ENCODE measurements at regions not wholly inside any gene's neighbourhood (a gene's known extent, or its start where the extent isn't known, plus 50 kb on each side); places are given as distances from the start of the nearest gene placed in this dataset.

DNA sequence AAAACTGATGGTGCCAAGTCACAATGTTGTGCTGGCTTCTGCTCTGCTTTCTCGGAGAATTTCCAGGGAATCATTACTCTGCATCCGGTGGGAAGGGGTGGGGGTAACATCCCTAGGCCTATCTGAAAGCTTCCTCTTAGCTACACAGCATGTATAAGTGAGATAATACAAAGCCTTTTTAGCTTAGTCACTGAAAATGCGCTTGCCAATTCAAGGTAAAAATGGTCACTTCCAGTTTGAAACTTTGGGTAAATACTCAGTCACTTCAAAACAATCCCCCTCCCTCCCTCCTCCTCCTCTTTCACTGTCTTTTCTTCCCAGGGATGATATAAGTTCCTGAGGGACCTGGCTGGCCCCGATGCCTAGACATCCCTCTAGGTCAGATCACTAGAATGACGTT lies 57.3 kb upstream of the APBB1IP start:
- TF ChIP-seq L3MBTL2 (conservative IDR thresholded peaks at IDR 0.05) (no peak), TARDBP (IDR thresholded peaks at IDR 0.05) (no peak), ZNF384 (IDR thresholded peaks at IDR 0.05) (no peak), ARNT (IDR thresholded peaks at IDR 0.05) (no peak), SUZ12 (IDR thresholded peaks at IDR 0.05) (no peak), FOXM1 (IDR thresholded peaks at IDR 0.05; ENCODE audit: borderline replicate concordance) (no peak), ELF4 (IDR thresholded peaks at IDR 0.05) (no peak), SP1 (IDR thresholded peaks at IDR 0.05) (no peak), NFRKB (IDR thresholded peaks at IDR 0.05) (no peak), HDGF (IDR thresholded peaks at IDR 0.05; ENCODE audit: borderline replicate concordance) (no peak), CTBP1 (IDR thresholded peaks at IDR 0.05; ENCODE audit: borderline replicate concordance) (no peak), FOXK2 (IDR thresholded peaks at IDR 0.05) (no peak), FOXA1 (IDR thresholded peaks at IDR 0.05) (no peak), LEF1 (IDR thresholded peaks at IDR 0.05; ENCODE audit: borderline replicate concordance) (no peak), BHLHE40 (IDR thresholded peaks at IDR 0.05; ENCODE audit: borderline replicate concordance) (no peak)
- TF ChIP-seq, protein P1, sequence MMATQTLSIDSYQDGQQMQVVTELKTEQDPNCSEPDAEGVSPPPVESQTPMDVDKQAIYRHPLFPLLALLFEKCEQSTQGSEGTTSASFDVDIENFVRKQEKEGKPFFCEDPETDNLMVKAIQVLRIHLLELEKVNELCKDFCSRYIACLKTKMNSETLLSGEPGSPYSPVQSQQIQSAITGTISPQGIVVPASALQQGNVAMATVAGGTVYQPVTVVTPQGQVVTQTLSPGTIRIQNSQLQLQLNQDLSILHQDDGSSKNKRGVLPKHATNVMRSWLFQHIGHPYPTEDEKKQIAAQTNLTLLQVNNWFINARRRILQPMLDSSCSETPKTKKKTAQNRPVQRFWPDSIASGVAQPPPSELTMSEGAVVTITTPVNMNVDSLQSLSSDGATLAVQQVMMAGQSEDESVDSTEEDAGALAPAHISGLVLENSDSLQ (IDR thresholded peaks at IDR 0.05), result no peak
- no peak for DNase-seq (ENCODE audit: extremely low spot score)
- POLR2A ChIA-PET, result no interaction called here
- CTCF ChIA-PET, result no interaction called here

DNA sequence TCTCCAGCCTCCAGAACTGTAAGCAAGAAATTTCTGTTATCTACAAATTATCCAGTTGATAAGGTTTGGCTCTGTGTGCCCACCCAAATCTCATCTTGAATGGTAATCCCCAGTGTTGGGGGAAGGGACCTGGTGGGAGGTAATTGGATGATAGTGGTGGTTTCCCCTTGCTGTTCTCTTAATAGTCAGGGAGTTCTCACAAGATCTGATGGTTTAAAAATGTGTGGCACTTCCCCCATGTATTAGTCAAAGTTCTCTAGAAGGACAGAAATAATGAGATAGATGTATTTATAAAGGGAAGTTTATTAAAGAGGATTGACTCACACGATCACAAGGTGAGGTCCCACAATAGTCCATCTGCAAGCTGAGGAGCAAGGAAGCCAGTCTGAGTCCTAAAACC lies 56.2 kb upstream of the APBB1IP start:
- TF ChIP-seq ELF4 (IDR thresholded peaks at IDR 0.05) (no peak), BHLHE40 (IDR thresholded peaks at IDR 0.05; ENCODE audit: borderline replicate concordance) (no peak), ZNF384 (IDR thresholded peaks at IDR 0.05) (no peak), TARDBP (IDR thresholded peaks at IDR 0.05) (no peak), HDGF (IDR thresholded peaks at IDR 0.05; ENCODE audit: borderline replicate concordance) (no peak), SP1 (IDR thresholded peaks at IDR 0.05) (no peak), FOXK2 (IDR thresholded peaks at IDR 0.05) (no peak), CTBP1 (IDR thresholded peaks at IDR 0.05; ENCODE audit: borderline replicate concordance) (no peak), NFRKB (IDR thresholded peaks at IDR 0.05) (no peak), FOXA1 (IDR thresholded peaks at IDR 0.05) (no peak), L3MBTL2 (conservative IDR thresholded peaks at IDR 0.05) (no peak), LEF1 (IDR thresholded peaks at IDR 0.05; ENCODE audit: borderline replicate concordance) (no peak), SUZ12 (IDR thresholded peaks at IDR 0.05) (no peak), ARNT (IDR thresholded peaks at IDR 0.05) (no peak)
- POLR2A ChIA-PET, result no interaction called here
- CTCF ChIA-PET, result no interaction called here
- no peak for DNase-seq (ENCODE audit: extremely low spot score)

- TF ChIP-seq NFRKB (IDR thresholded peaks at IDR 0.05) (no peak), BHLHE40 (IDR thresholded peaks at IDR 0.05; ENCODE audit: borderline replicate concordance) (no peak), SP1 (IDR thresholded peaks at IDR 0.05) (no peak), LEF1 (IDR thresholded peaks at IDR 0.05; ENCODE audit: borderline replicate concordance) (no peak), L3MBTL2 (conservative IDR thresholded peaks at IDR 0.05) (no peak), FOXM1 (IDR thresholded peaks at IDR 0.05; ENCODE audit: borderline replicate concordance) (no peak), ZNF384 (IDR thresholded peaks at IDR 0.05) (no peak), SUZ12 (IDR thresholded peaks at IDR 0.05) (no peak), ELF4 (IDR thresholded peaks at IDR 0.05) (no peak), TARDBP (IDR thresholded peaks at IDR 0.05) (no peak), FOXA1 (IDR thresholded peaks at IDR 0.05) (no peak)
- TF ChIP-seq, protein P1 (IDR thresholded peaks at IDR 0.05), result no peak
- POLR2A ChIA-PET, result no interaction called here
- CTCF ChIA-PET, result no interaction called here
- DNase-seq (ENCODE audit: extremely low spot score), result no peak
Observed at GRCh38 chr10:26384600-26384999, 53.5 kb upstream of the APBB1IP start.

DNA sequence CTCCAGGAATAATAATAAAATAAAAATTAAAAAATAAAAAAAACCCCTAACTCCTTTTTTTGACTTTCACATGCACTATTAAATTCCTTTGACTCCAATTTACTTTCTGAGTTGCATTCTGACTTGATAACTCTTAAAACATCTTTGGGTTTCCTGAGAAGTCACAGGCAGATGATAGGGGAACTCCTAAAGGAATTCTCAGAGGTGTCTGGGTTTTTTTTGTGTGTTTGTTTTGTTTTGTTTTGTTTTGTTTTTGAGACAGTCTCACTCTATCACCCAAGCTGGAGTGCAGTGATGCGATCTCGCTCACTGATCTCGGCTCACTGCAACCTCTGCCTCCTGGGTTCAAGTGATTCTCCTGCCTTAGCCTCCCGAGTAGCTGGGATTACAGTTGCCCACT lies 52.7 kb upstream of the APBB1IP start:
- ChIA-PET POLR2A (no interaction called here), CTCF (no interaction called here)
- no peak for TF ChIP-seq ELF4 (IDR thresholded peaks at IDR 0.05)
- TF ChIP-seq NFRKB (IDR thresholded peaks at IDR 0.05), result no peak
- no peak for DNase-seq (ENCODE audit: extremely low spot score)

DNA sequence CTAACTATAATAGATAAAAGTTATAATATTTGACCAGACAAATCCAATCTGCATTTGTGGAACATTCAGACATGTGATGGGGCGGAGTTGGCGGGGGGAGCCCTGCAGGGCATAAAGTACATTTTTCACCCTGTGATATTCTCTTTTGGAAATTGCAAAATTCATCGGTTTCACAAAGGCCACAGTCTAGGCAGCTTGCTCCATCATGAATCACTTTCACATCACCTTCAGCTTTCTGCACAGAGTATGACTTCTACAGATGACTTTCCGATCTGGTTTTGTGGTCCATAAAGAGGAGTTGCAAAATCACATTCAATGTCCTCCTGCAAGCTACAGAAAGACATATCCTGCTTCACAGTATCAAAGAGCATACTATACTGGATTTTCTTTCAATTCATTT lies 51.4 kb upstream of the APBB1IP start:
- no peak for DNase-seq (ENCODE audit: extremely low spot score)
- CTCF ChIA-PET, result no interaction called here
- POLR2A ChIA-PET, result no interaction called here
- TF ChIP-seq FOXK2 (IDR thresholded peaks at IDR 0.05) (no peak), SUZ12 (IDR thresholded peaks at IDR 0.05) (no peak), FOXM1 (IDR thresholded peaks at IDR 0.05; ENCODE audit: borderline replicate concordance) (no peak), ZNF384 (IDR thresholded peaks at IDR 0.05) (no peak), ARNT (IDR thresholded peaks at IDR 0.05) (no peak), TARDBP (IDR thresholded peaks at IDR 0.05) (no peak), L3MBTL2 (conservative IDR thresholded peaks at IDR 0.05) (no peak), LEF1 (IDR thresholded peaks at IDR 0.05; ENCODE audit: borderline replicate concordance) (no peak), BHLHE40 (IDR thresholded peaks at IDR 0.05; ENCODE audit: borderline replicate concordance) (no peak), ELF4 (IDR thresholded peaks at IDR 0.05) (no peak), NFRKB (IDR thresholded peaks at IDR 0.05) (no peak), SP1 (IDR thresholded peaks at IDR 0.05) (no peak), HDGF (IDR thresholded peaks at IDR 0.05; ENCODE audit: borderline replicate concordance) (no peak), CTBP1 (IDR thresholded peaks at IDR 0.05; ENCODE audit: borderline replicate concordance) (no peak), FOXA1 (IDR thresholded peaks at IDR 0.05) (no peak)
- TF ChIP-seq, protein P1 (IDR thresholded peaks at IDR 0.05), result no peak

Measured in HEK293T (cell line).